DMS53 treated with DMSO at 0.1 percent for 48 hours (cell line): ENCODE measurements at regions not wholly inside any gene's neighbourhood (a gene's known extent, or its start where the extent isn't known, plus 50 kb on each side); places are given as distances from the start of the nearest gene placed in this dataset.
"Not testable (repeated sequence)": the region's sequence is repeated elsewhere in the genome, so short reads cannot be mapped to it uniquely, and the experiment has no call there.

Experiments
- DNase-seq: peaks from one replicate; lab custom pipeline; 2025; ENCODE audit not compliant: unreplicated experiment; lab: John Stamatoyannopoulos, UW

- no peak for DNase-seq
These were observed 473.2 kb downstream of the REEP3 start for GRCh38 chr10:63994371-63994770.

GRCh38 chr10:64007157-64007556 is 486.0 kb downstream of the REEP3 start:
- DNase-seq, result no peak

GRCh38 chr10:64010711-64011110 is 489.5 kb downstream of the REEP3 start:
- no peak for DNase-seq

- DNase-seq, result no peak
These were observed 490.9 kb downstream of the REEP3 start for GRCh38 chr10:64011912-64012714.

- DNase-seq, result no peak
These were observed 493.1 kb downstream of the REEP3 start for GRCh38 chr10:64014281-64014680.

- DNase-seq, result no peak
These were observed 502.8 kb downstream of the REEP3 start for GRCh38 chr10:64023926-64024470.

GRCh38 chr10:64033711-64034110 is 512.5 kb downstream of the REEP3 start:
- DNase-seq, result no peak

GRCh38 chr10:64036321-64036930 is 515.2 kb downstream of the REEP3 start:
- DNase-seq, result no peak

GRCh38 chr10:64037071-64037661 is 516.0 kb downstream of the REEP3 start:
- DNase-seq, result no peak

- no peak for DNase-seq
These were observed 516.9 kb downstream of the REEP3 start for GRCh38 chr10:64038107-64038506.

GRCh38 chr10:64039198-64039597 is 518.0 kb downstream of the REEP3 start:
- DNase-seq, result no peak

- no peak for DNase-seq
These were observed 519.6 kb downstream of the REEP3 start for GRCh38 chr10:64040781-64041180.

GRCh38 chr10:64041185-64041988 is 520.2 kb downstream of the REEP3 start:
- peak; percentile 74 for DNase-seq

GRCh38 chr10:64041989-64042490 is 520.8 kb downstream of the REEP3 start:
- no peak for DNase-seq

GRCh38 chr10:64044098-64044497 is 522.9 kb downstream of the REEP3 start:
- no peak for DNase-seq

- not testable (repeated sequence) for DNase-seq
These were observed 523.9 kb downstream of the REEP3 start for GRCh38 chr10:64044957-64045632.

- no peak for DNase-seq
These were observed 533.2 kb downstream of the REEP3 start for GRCh38 chr10:64054392-64054791.

GRCh38 chr10:64059884-64060283 is 538.7 kb downstream of the REEP3 start:
- no peak for DNase-seq

GRCh38 chr10:64060389-64060788 is 539.2 kb downstream of the REEP3 start:
- DNase-seq, result no peak

GRCh38 chr10:64062793-64063192 is 541.6 kb downstream of the REEP3 start:
- DNase-seq, result no peak
